H1 (cell line): ENCODE measurements at regions not wholly inside any gene's neighbourhood (a gene's known extent, or its start where the extent isn't known, plus 50 kb on each side); places are given as distances from the start of the nearest gene placed in this dataset.

Experiments
- CTBP2 ChIP-seq: IDR thresholded peaks from 2 replicates; pipeline ENCODE4 v1.7.0; 2011; ENCODE audit warnings: borderline replicate concordance, mild to moderate bottlenecking, moderate library complexity, mixed read lengths, low read length; ENCODE audit not compliant: insufficient read depth, insufficient read length
- KDM4A ChIP-seq: IDR thresholded peaks from one replicate; pipeline ENCODE4 v1.7.1; 2012; ENCODE audit warnings: low read depth, mild to moderate bottlenecking, moderate library complexity, low read length, inconsistent platforms; ENCODE audit not compliant: severe bottlenecking
- SP2 ChIP-seq: IDR thresholded peaks from 2 replicates; pipeline ENCODE4 v1.6.1; 2012; ENCODE audit warnings: mild to moderate bottlenecking, low read length, inconsistent platforms
- SUZ12 ChIP-seq: fragments of 200-600 bp; sonication (generic); IDR thresholded peaks from 2 replicates; pipeline ENCODE4 v1.6.1; 2012; ENCODE audit warnings: mild to moderate bottlenecking, inconsistent platforms, low read length, moderate library complexity, mixed read lengths

DNA sequence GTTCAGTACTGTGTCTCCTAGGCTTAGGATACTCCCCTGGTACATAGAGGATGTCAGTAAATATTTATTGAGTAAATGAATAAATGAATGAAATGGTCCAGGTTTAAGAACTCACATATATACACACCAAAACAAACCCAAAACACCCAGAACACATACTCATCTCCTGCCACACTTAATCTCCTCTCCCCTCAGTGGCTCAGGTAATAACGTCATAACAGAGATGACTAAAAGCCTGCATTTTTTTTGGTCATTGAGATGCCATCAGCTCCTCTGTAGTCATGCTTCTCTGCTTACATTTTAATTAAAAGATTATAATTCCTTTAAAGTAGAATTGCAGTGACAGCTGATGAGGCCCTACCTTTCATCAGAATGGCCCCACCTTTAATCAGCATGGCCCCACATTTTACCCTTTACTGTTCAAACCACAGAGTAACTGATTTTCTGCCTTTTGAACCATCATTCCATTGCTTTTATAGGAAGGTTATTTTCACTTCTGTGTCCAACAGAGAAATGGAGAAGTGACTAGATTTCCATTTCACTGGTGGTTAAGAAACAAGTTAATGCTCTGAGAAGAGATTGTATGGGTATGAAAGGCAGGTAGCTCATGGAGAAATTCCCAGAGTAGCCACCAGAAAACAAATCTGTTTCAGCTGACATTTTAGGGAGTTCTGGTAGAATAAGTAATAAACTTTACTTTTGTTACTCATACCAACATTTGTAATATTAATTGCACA, 193.4 kb upstream of the ATP2B1 start (continued):
- TF ChIP-seq CTBP2 (no peak), KDM4A (no peak), SUZ12 (no peak), SP2 (no peak)
